Thyroid gland (tissue), 4 donors: ENCODE measurements at regions not wholly inside any gene's neighbourhood (a gene's known extent, or its start where the extent isn't known, plus 50 kb on each side); places are given as distances from the start of the nearest gene placed in this dataset.

Experiments used
- DNase-seq, 2 donors: peaks; one replicate each; pipeline ENCODE4 v3.0.0-alpha.2; 2019
- H3K27ac ChIP-seq, 3 donors: fragments of 200-600 bp; sonication (generic); 1 replicate in 2 of 3; 2 replicates in 1 of 3; pipeline ENCODE4 v1.5.1; 2016 to 2019; ENCODE audit warnings: mild to moderate bottlenecking in 1 of 3, moderate library complexity in 1 of 3
- H3K27me3 ChIP-seq: fragments of 200-600 bp; sonication (generic); one replicate; pipeline ENCODE4 v1.5.1; 2019
- H3K36me3 ChIP-seq, 2 donors: fragments of 200-600 bp; sonication (generic); one replicate each; pipeline ENCODE4 v1.5.1; 2016 to 2019
- H3K4me1 ChIP-seq, 2 donors: fragments of 200-600 bp; sonication (generic); one replicate each; pipeline ENCODE4 v1.5.1; 2017 to 2019
- H3K4me3 ChIP-seq, 3 donors: fragments of 200-600 bp; sonication (generic); replicated peaks in 1 of 3; 1 replicate in 2 of 3; 2 replicates in 1 of 3; pipeline ENCODE4 v1.5.1; 2016; ENCODE audit warnings: mild to moderate bottlenecking in 1 of 3
- H3K9me3 ChIP-seq: fragments of 200-600 bp; sonication (generic); one replicate; pipeline ENCODE4 v1.5.1; 2017
- POLR2A ChIP-seq, 2 donors: fragments of 450-650 bp; IDR thresholded peaks; one replicate each; pipeline ENCODE4 v1.6.1; 2017; ENCODE audit warnings: antibody characterized with exemption in 2 of 2, mild to moderate bottlenecking in 2 of 2, moderate library complexity in 1 of 2
- WGBS, 2 donors: methylation state at CpG; one replicate each; pipeline ENCODE4 v1.1.5; 2017; 5-methylcytosine and 5-hydroxymethylcytosine counted together
- intact Hi-C: fragments of 100-400 bp; cut with DNase I; formaldehyde crosslinking; loops from one replicate; pipeline ENCODE4 v1.15.1; 2023
- TF ChIP-seq, protein P1 (sequence below), 6 experiments: fragments of 200-600 bp in 3 of 6; fragments of 450-650 bp in 3 of 6; sonication (generic) in 3 of 6; IDR thresholded peaks; one replicate each; pipeline ENCODE4 v1.5.1; 2016 to 2019; ENCODE audit warnings: antibody characterized with exemption in 6 of 6, mild to moderate bottlenecking in 2 of 6, inconsistent platforms in 1 of 6, moderate library complexity in 1 of 6

DNA sequence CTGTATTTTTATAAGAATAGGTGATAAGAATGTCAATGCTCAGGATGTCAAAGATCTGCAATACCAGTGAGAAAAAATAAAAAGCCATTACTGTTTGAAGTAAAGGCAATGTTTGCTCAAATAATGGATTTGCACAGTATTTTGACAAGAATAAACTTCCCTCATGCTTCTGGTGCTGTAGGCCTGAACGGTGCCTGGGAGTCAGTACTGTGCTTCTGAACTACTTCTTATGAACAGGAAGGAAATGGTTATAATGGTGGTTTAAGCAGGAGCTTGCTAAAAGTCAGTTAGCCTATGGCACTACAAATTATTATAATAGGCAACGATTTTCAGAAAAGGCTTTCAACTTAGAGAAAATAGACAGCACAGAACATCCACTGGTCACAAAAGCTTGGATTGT, 548.3 kb upstream of the CDH18 start:
- intact Hi-C loops = no loop called here
- Histone ChIP-seq H3K27me3 (no peaks in the 10 kb centered on the region), H3K36me3 (no peaks in the 10 kb centered on the region), H3K4me1 (no peaks in the 10 kb centered on the region), H3K4me3 (no peak overlapping the region), H3K9me3 (no peaks in the 10 kb centered on the region), H3K27ac (no peak overlapping the region)
- DNase-seq = no peak
- no peak for TF ChIP-seq POLR2A (IDR thresholded peaks at IDR 0.05)
- TF ChIP-seq, protein P1, sequence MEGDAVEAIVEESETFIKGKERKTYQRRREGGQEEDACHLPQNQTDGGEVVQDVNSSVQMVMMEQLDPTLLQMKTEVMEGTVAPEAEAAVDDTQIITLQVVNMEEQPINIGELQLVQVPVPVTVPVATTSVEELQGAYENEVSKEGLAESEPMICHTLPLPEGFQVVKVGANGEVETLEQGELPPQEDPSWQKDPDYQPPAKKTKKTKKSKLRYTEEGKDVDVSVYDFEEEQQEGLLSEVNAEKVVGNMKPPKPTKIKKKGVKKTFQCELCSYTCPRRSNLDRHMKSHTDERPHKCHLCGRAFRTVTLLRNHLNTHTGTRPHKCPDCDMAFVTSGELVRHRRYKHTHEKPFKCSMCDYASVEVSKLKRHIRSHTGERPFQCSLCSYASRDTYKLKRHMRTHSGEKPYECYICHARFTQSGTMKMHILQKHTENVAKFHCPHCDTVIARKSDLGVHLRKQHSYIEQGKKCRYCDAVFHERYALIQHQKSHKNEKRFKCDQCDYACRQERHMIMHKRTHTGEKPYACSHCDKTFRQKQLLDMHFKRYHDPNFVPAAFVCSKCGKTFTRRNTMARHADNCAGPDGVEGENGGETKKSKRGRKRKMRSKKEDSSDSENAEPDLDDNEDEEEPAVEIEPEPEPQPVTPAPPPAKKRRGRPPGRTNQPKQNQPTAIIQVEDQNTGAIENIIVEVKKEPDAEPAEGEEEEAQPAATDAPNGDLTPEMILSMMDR (IDR thresholded peaks at IDR 0.05) = no peak
- WGBS, 2 donors = 76 to 81% methylated on average over 2 of the region's 2 CpGs

DNA sequence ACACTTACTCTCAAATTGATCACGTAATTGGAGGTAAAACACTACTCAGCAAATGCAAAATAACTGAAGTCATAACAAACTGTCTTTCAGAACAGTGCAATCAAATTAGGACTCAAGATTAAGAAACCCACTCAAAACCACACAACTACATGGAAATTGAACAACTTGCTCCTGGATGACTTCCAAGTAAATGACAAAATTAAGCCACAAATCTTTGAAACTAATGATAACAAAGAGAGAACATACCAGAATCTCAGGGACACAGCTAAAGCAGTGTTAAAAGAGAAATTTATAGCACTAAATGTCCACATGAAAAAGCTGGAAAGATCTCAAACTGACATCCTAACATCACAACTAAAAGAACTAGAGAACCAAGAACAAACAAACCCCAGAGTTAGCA, 540.5 kb upstream of the CDH18 start:
- no peak for DNase-seq
- Histone ChIP-seq H3K27me3 (no peaks in the 10 kb centered on the region), H3K27ac (no peak overlapping the region), H3K4me1 (no peaks in the 10 kb centered on the region), H3K9me3 (no peaks in the 10 kb centered on the region), H3K4me3 (no peak overlapping the region), H3K36me3 (no peaks in the 10 kb centered on the region)
- WGBS, 2 donors = 92 to 94% methylated on average over 1 of the region's 1 CpG
- TF ChIP-seq, protein P1 (IDR thresholded peaks at IDR 0.05) = no peak
- no peak for TF ChIP-seq POLR2A (IDR thresholded peaks at IDR 0.05)
- intact Hi-C loops = no loop called here

DNA sequence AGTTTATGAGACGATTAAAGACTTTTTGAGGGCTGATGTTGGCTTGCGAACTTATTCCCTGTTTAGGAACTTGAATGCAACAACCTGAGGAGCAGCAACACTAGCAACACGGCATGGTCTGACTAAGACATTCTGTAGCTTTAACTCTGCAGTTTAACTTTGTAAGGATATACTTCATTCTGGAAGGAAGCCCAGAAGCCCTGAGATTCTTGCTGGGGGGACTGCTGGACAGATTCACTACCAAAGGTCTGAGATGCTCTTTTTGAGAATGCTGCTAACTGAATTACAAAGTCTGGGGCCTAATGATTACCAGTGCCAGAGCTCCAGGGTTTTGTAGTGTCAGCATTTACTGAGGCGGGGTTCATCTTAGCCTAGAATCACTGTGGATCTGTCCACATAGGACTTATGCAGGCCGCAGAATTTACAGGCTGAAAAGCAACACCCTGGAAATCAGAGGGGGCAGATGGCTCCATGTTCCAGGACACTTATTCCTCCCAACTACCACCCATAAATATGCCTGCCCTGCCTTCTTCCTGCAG, 537.1 kb upstream of the CDH18 start:
- no peak for DNase-seq
- no peaks in the 10 kb centered on the region for H3K4me1 ChIP-seq
- no peaks in the 10 kb centered on the region for H3K36me3 ChIP-seq
- H3K9me3 ChIP-seq = no peaks in the 10 kb centered on the region
- H3K27ac ChIP-seq = no peak overlapping the region
- no peak overlapping the region for H3K4me3 ChIP-seq
- intact Hi-C loops = no loop called here
- no peaks in the 10 kb centered on the region for H3K27me3 ChIP-seq
- WGBS, 2 donors = 88% methylated on average over 4 to 5 of the region's 5 CpGs
- TF ChIP-seq, protein P1 (IDR thresholded peaks at IDR 0.05) = no peak
- TF ChIP-seq POLR2A (IDR thresholded peaks at IDR 0.05) = no peak

DNA sequence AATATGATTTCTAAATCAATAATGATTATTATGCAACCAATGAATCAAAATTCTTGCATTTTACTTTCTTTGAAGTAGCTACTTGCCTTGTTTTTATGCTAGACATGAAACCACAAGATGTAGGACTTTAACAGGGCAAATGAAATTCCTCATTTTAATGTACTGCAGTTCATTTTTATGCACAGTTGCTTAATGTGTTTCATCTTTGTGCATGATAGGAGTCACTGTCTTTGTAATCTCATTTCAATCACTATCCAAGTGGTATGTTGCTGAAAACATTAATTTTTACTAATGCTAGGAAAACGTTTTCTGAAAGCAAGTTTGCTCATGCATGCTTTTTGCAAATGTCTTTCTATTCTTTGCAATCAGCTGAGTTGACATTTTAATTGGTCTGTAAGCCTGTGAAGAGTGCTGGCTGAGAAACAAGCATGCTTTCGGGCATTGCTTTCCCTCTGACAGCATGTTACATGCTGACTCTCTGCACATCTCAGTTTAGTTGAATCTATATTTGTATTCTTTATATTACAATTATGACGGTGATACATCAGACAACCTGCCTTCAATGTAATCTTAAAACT, 535.0 kb upstream of the CDH18 start:
- WGBS, 2 donors = 51 to 55% methylated on average over 3 of the region's 3 CpGs
- intact Hi-C loops = no loop called here
- no peaks in the 10 kb centered on the region for H3K27me3 ChIP-seq
- H3K9me3 ChIP-seq = no peaks in the 10 kb centered on the region
- TF ChIP-seq POLR2A (IDR thresholded peaks at IDR 0.05) = no peak
- TF ChIP-seq, protein P1 (IDR thresholded peaks at IDR 0.05) = no peak
- no peaks in the 10 kb centered on the region for H3K36me3 ChIP-seq
- H3K4me1 ChIP-seq = no peaks in the 10 kb centered on the region
- no peak overlapping the region for H3K27ac ChIP-seq
- H3K4me3 ChIP-seq = no peak overlapping the region
- no peak for DNase-seq

DNA sequence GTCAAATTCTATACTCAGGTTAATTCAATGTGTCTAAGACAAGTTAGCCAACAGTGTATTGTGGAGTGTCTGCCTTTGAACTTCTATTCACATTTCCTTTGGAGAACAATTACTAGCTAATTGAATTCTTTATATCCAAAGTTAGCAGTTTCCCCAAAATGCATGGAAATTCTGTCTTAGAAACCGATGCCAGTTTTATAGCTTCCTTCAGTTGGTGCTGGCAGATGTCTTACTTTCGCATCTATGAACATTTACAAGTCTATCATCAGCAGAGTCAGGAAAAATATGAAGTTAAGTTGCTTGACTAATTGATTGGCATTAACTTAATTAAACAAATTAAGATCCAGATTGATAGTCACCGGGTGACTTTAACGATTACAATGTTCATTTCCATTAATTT, 527.6 kb upstream of the CDH18 start:
- intact Hi-C loops = no loop called here
- H3K36me3 ChIP-seq = no peaks in the 10 kb centered on the region
- no peak overlapping the region for H3K27ac ChIP-seq
- H3K4me1 ChIP-seq = no peaks in the 10 kb centered on the region
- WGBS, 2 donors = 91 to 97% methylated on average over 4 of the region's 4 CpGs
- H3K9me3 ChIP-seq = no peaks in the 10 kb centered on the region
- H3K4me3 ChIP-seq = no peak overlapping the region
- no peak for DNase-seq
- no peaks in the 10 kb centered on the region for H3K27me3 ChIP-seq
- no peak for TF ChIP-seq POLR2A (IDR thresholded peaks at IDR 0.05)
- TF ChIP-seq, protein P1 (IDR thresholded peaks at IDR 0.05) = no peak
